ENCODE measurements at regions not wholly inside any gene's neighbourhood (a gene's known extent, or its start where the extent isn't known, plus 50 kb on each side); places are given as distances from the start of the nearest gene placed in this dataset.

DNA sequence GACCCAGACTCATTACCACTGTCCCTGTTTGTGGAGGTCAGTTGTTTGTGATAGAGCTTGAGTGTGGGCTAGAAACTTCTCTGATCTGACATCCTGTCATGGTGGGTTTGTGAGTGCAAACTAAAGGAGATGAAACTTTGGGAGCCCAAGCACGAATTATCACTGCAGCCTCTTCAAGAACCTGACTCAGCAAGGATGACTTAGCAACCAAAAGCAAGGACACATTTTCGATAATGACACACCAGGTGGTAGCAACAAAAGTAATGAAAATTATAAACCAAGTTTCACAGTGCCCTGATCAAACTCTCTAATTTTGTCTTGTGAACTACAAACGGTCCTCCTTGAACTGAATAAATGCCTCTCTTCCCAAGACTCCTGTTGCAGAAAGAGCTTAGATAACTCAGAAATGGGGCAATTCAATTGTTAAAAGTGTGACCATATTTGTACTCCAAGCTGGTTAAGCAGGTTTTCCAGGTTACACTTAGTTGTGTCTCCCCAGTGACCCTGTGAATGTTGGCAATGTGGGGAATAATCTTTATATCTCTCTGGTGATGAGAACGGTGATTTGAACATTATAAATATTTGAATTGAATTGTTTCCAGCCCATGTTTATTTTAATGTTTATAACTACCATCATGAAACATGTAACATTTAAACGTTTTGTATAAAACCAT is 52.6 kb upstream of the ATP8A1 start:
- Histone ChIP-seq H3K9me3 (ENCODE audit: insufficient read depth, low read length) (no peaks in the 10 kb centered on the region), H3K36me3 (replicated peaks; ENCODE audit: low read depth, low read length) (no peaks in the 10 kb centered on the region), H3K4me1 (ENCODE audit: low read length) (peaks cover 7% of the 10 kb centered on the region), H3K9ac (ENCODE audit: low read length) (no peak overlapping the region), H3K4me2 (ENCODE audit: low read length) (no peak overlapping the region), H3K27me3 (ENCODE audit: low read depth, low read length) (no peaks in the 10 kb centered on the region), H3K79me2 (ENCODE audit: low read length) (no peaks in the 10 kb centered on the region), H4K20me1 (ENCODE audit: insufficient read depth, low read length) (no peaks in the 10 kb centered on the region), H3K4me3 (ENCODE audit: low read length) (no peak overlapping the region), H3K27ac (ENCODE audit: low read length) (no peak overlapping the region), H2AFZ (ENCODE audit: low read depth, low read length) (no peak overlapping the region)
- no peak for TF ChIP-seq EZH2phosphoT487 (IDR thresholded peaks at IDR 0.05; ENCODE audit: low read depth)
- TF ChIP-seq, protein P1, sequence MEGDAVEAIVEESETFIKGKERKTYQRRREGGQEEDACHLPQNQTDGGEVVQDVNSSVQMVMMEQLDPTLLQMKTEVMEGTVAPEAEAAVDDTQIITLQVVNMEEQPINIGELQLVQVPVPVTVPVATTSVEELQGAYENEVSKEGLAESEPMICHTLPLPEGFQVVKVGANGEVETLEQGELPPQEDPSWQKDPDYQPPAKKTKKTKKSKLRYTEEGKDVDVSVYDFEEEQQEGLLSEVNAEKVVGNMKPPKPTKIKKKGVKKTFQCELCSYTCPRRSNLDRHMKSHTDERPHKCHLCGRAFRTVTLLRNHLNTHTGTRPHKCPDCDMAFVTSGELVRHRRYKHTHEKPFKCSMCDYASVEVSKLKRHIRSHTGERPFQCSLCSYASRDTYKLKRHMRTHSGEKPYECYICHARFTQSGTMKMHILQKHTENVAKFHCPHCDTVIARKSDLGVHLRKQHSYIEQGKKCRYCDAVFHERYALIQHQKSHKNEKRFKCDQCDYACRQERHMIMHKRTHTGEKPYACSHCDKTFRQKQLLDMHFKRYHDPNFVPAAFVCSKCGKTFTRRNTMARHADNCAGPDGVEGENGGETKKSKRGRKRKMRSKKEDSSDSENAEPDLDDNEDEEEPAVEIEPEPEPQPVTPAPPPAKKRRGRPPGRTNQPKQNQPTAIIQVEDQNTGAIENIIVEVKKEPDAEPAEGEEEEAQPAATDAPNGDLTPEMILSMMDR (IDR thresholded peaks at IDR 0.05; ENCODE audit: low read depth, low read length) = no peak

DNA sequence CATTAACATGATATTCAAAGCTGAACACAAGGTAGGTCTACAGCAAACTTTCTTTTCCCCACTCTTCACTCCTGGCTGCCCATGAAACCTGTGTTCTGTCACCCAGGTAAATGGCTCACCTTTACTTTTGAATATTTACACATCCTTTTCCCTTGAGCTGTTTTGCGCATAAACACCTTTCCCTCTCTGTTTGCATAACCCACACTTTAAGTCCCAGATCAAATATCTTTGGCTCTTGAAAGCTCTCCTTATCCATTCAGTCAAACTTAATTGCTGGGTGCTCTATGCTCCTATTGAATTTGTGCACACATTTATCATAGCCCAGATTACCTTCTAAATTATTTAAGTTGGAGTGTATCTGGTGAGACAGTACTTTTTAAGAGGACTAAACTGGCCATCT is 51.7 kb upstream of the ATP8A1 start:
- Histone ChIP-seq H4K20me1 (ENCODE audit: insufficient read depth, low read length) (no peaks in the 10 kb centered on the region), H3K4me1 (ENCODE audit: low read length) (peaks cover 16% of the 10 kb centered on the region), H3K79me2 (ENCODE audit: low read length) (no peaks in the 10 kb centered on the region), H2AFZ (ENCODE audit: low read depth, low read length) (no peak overlapping the region), H3K27ac (ENCODE audit: low read length) (no peak overlapping the region), H3K9ac (ENCODE audit: low read length) (no peak overlapping the region), H3K4me2 (ENCODE audit: low read length) (no peak overlapping the region), H3K27me3 (ENCODE audit: low read depth, low read length) (no peaks in the 10 kb centered on the region), H3K4me3 (ENCODE audit: low read length) (no peak overlapping the region), H3K36me3 (replicated peaks; ENCODE audit: low read depth, low read length) (no peaks in the 10 kb centered on the region), H3K9me3 (ENCODE audit: insufficient read depth, low read length) (no peaks in the 10 kb centered on the region)
- TF ChIP-seq EZH2phosphoT487 (IDR thresholded peaks at IDR 0.05; ENCODE audit: low read depth) = no peak
- TF ChIP-seq, protein P1 (IDR thresholded peaks at IDR 0.05; ENCODE audit: low read depth, low read length) = no peak

Data from OCI-LY3 (cell line).